CD4-positive, CD25-positive, alpha-beta regulatory T cell (primary cell): ENCODE measurements at regions not wholly inside any gene's neighbourhood (a gene's known extent, or its start where the extent isn't known, plus 50 kb on each side); places are given as distances from the start of the nearest gene placed in this dataset.

Experiments used
- ATAC-seq, 2 donors: fragments of 150-1000 bp; cut with Tn5 transposase; one replicate each; pipeline ENCODE4 v1.10.0; 2021; ENCODE audit warnings: low read depth in 2 of 2, moderate number of reproducible peaks in 2 of 2, moderate library complexity in 1 of 2
- DNase-seq, 3 donors: peaks; one replicate each; pipeline versions ENCODE4 v3.0.0 to v3.0.0-alpha.2; 2012 to 2022; ENCODE audit warnings: mixed read lengths in 1 of 3
- H3K27ac ChIP-seq: one replicate; pipeline ENCODE4 v1.7.0; 2013; ENCODE audit warnings: mild to moderate bottlenecking, low read length; ENCODE audit not compliant: insufficient read depth, poor library complexity, severe bottlenecking
- H3K27me3 ChIP-seq: one replicate; pipeline ENCODE4 v1.7.0; 2013; ENCODE audit warnings: low read length; ENCODE audit not compliant: control insufficient read depth, insufficient read depth
- H3K36me3 ChIP-seq: one replicate; pipeline ENCODE4 v1.7.0; 2013; ENCODE audit warnings: mild to moderate bottlenecking, low read length, moderate library complexity; ENCODE audit not compliant: control insufficient read depth, insufficient read depth
- H3K4me1 ChIP-seq: 2 replicates; pipeline ENCODE4 v1.7.0; 2013; ENCODE audit warnings: mild to moderate bottlenecking, low read length; ENCODE audit not compliant: insufficient read depth, control insufficient read depth, poor library complexity, severe bottlenecking
- H3K4me3 ChIP-seq: one replicate; pipeline ENCODE4 v1.7.0; 2013; ENCODE audit warnings: low read depth, mild to moderate bottlenecking, low read length, moderate library complexity
- H3K9me3 ChIP-seq, 2 experiments: 1 replicate in 1 of 2; 2 replicates in 1 of 2; pipeline ENCODE4 v1.7.0; 2013; ENCODE audit warnings: low read length in 2 of 2, mild to moderate bottlenecking in 1 of 2, moderate library complexity in 1 of 2; ENCODE audit not compliant: control insufficient read depth in 2 of 2
- H3K27ac Mint-ChIP-seq, 3 donors: one replicate each; pipeline ENCODE4 v1.8.0; 2020 to 2022; ENCODE audit warnings: mild to moderate bottlenecking in 3 of 3, mixed read lengths in 3 of 3, moderate library complexity in 2 of 3
- H3K27me3 Mint-ChIP-seq: one replicate; pipeline ENCODE4 v1.8.0; 2022; ENCODE audit warnings: mild to moderate bottlenecking, mixed read lengths
- H3K36me3 Mint-ChIP-seq: one replicate; pipeline ENCODE4 v1.8.0; 2020; ENCODE audit warnings: mixed read lengths
- H3K4me1 Mint-ChIP-seq, 4 donors: one replicate each; pipeline ENCODE4 v1.8.0; 2020 to 2022; ENCODE audit warnings: mixed read lengths in 4 of 4, mild to moderate bottlenecking in 1 of 4
- H3K4me3 Mint-ChIP-seq, 4 donors: one replicate each; pipeline ENCODE4 v1.8.0; 2020 to 2022; ENCODE audit warnings: mild to moderate bottlenecking in 4 of 4, mixed read lengths in 4 of 4, moderate library complexity in 3 of 4
- H3K9me3 Mint-ChIP-seq, 7 donors: one replicate each; pipeline ENCODE4 v1.8.0; 2020 to 2022; ENCODE audit warnings: mixed read lengths in 7 of 7, mild to moderate bottlenecking in 3 of 7, moderate library complexity in 2 of 7

DNA sequence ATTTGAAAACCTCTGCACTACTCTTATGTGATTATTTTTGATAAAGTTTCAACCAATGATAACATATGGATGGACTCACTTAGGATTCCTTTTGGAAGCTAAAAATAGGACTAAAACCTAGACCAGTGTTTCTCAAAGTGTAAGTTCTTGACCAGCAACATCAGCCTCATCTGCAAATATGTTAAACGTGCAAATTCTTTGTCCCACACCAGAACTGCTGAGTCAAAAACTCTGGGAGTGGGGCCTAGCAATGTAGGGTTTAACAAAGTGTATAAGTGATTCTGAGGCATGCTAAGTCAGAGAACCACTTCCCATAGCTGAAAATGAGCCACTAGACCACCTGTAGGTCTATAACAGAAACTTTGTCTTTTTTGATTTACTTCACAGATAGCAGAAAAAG lies 1247.2 kb upstream of the PIK3C3 start:
- Mint-ChIP-seq H3K36me3 (no peaks in the 10 kb centered on the region), H3K9me3 (peaks cover under 1 to 32% (median 8%) of the 10 kb centered on the region in 7 donors), H3K4me1 (no peaks in the 10 kb centered on the region), H3K27ac (no peak overlapping the region), H3K4me3 (no peak overlapping the region), H3K27me3 (no peaks in the 10 kb centered on the region)
- no peak overlapping the region for H3K27ac ChIP-seq
- H3K4me1 ChIP-seq, result no peaks in the 10 kb centered on the region
- peaks cover 2 to 3% of the 10 kb centered on the region in 2 experiments for H3K9me3 ChIP-seq
- H3K4me3 ChIP-seq, result no peak overlapping the region
- ATAC-seq (no peak), DNase-seq (no peak)
- no peaks in the 10 kb centered on the region for H3K36me3 ChIP-seq
- H3K27me3 ChIP-seq, result no peaks in the 10 kb centered on the region

DNA sequence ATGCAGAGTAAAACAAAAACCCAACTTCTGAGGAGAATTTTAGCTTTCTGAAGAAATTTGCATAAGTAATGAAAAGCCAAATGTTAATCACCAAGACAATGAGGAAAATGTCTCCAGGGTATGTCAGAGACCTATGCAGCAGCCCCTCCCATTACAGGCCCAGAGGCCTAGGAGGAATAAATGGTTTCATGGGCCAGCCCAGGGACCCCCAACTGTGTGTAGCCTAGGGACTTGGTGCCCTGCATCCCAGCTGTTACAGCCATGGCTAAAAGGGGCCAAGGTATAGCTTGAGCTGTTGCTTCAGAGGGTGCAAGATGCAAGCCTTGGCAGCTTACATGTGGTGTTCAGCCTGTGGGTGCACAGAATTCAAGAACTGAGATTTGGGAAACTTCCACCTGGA lies 1256.9 kb upstream of the PIK3C3 start:
- ATAC-seq (no peak), DNase-seq (no peak)
- no peak overlapping the region for H3K4me3 ChIP-seq
- H3K27me3 ChIP-seq, result no peaks in the 10 kb centered on the region
- H3K4me1 ChIP-seq, result no peaks in the 10 kb centered on the region
- Mint-ChIP-seq H3K36me3 (no peaks in the 10 kb centered on the region), H3K4me1 (no peaks in the 10 kb centered on the region), H3K9me3 (peaks cover 0 to 46% (median 8%) of the 10 kb centered on the region in 7 donors), H3K27me3 (no peaks in the 10 kb centered on the region), H3K27ac (no peak overlapping the region), H3K4me3 (no peak overlapping the region)
- peaks cover 0 to 7% of the 10 kb centered on the region in 2 experiments for H3K9me3 ChIP-seq
- H3K27ac ChIP-seq, result no peak overlapping the region
- no peaks in the 10 kb centered on the region for H3K36me3 ChIP-seq

DNA sequence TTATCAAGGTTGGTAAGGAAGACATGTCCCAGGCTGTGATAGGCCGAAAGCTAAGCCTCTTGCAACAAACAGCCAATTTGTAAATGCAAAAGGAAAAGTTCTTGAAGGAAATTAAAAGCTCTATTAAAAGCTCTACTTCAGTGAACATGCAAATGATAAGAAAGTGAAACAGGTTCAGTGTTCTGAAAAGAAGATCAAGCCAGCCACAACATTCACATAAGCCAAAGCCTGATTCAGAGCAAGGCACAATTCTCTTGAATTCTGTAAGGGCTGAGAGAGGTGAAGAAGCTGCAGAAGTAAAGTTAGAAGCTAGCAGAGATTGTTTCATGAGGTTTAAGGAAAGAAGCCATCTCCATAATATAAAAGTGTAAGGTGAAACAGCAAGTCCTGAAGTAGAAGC lies 1259.5 kb upstream of the PIK3C3 start:
- ATAC-seq (no peak), DNase-seq (no peak)
- Mint-ChIP-seq H3K36me3 (no peaks in the 10 kb centered on the region), H3K27me3 (no peaks in the 10 kb centered on the region), H3K9me3 (peaks cover 0 to 29% (median 7%) of the 10 kb centered on the region in 7 donors), H3K4me1 (no peaks in the 10 kb centered on the region), H3K27ac (no peak overlapping the region), H3K4me3 (no peak overlapping the region)
- peaks cover 3 to 7% of the 10 kb centered on the region in 2 experiments for H3K9me3 ChIP-seq
- no peak overlapping the region for H3K27ac ChIP-seq
- H3K36me3 ChIP-seq, result no peaks in the 10 kb centered on the region
- no peaks in the 10 kb centered on the region for H3K4me1 ChIP-seq
- H3K27me3 ChIP-seq, result no peaks in the 10 kb centered on the region
- no peak overlapping the region for H3K4me3 ChIP-seq

DNA sequence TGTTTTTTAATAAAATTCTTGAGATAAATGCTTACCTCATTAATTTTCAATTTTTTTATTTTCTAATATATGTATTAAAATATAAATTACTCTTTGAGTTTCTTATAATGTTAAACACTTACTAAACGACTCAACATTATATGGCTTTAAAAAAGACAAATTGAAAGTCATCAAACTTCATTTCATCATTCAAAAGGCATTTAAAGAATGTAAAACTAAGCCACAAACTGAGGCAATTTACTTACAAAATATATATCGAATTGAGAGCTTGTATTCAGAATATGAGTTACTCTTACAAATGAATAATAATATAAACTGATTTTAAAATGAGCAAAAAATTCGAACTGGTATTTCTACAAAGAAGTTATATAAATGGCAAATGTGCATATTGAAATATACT lies 1262.2 kb upstream of the PIK3C3 start:
- Histone ChIP-seq H3K27me3 (no peaks in the 10 kb centered on the region), H3K4me3 (no peak overlapping the region), H3K9me3 (peaks cover 0 to 4% of the 10 kb centered on the region in 2 experiments), H3K27ac (no peak overlapping the region), H3K36me3 (no peaks in the 10 kb centered on the region), H3K4me1 (no peaks in the 10 kb centered on the region)
- H3K36me3 Mint-ChIP-seq, result no peaks in the 10 kb centered on the region
- H3K4me1 Mint-ChIP-seq, result no peaks in the 10 kb centered on the region
- no peak overlapping the region for H3K4me3 Mint-ChIP-seq
- ATAC-seq (no peak), DNase-seq (no peak)
- no peak overlapping the region for H3K27ac Mint-ChIP-seq
- H3K9me3 Mint-ChIP-seq, result peaks cover 0 to 22% (median 4%) of the 10 kb centered on the region in 7 donors
- H3K27me3 Mint-ChIP-seq, result no peaks in the 10 kb centered on the region

DNA sequence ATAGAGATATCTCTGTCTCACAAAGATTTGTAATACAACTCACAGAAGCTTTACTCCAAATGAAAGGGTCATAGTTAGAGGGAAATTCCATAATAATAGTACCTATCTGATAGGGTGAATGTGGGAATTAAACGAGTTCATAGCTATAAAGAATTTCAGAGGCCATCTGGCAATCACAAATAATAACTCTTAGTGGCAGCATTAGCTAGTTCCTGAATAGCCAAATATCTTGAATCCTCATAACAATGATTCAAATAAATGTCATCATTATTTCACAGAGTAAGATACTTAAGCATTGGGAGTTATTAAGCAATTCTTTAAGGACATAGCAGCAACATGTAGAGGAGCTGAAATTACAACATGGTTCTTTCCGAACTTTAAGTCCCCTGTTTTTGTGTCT lies 1265.0 kb upstream of the PIK3C3 start:
- no peaks in the 10 kb centered on the region for H3K27me3 Mint-ChIP-seq
- H3K4me3 Mint-ChIP-seq, result no peak overlapping the region
- no peak for DNase-seq
- H3K4me1 ChIP-seq, result no peaks in the 10 kb centered on the region
- no peak for ATAC-seq
- H3K4me3 ChIP-seq, result no peak overlapping the region
- H3K9me3 Mint-ChIP-seq, result peaks cover 0 to 11% (median 4%) of the 10 kb centered on the region in 7 donors
- H3K9me3 ChIP-seq, result peaks cover 0 to 4% of the 10 kb centered on the region in 2 experiments
- H3K27ac Mint-ChIP-seq, result no peak overlapping the region
- no peak overlapping the region for H3K27ac ChIP-seq
- no peaks in the 10 kb centered on the region for H3K27me3 ChIP-seq
- H3K4me1 Mint-ChIP-seq, result no peaks in the 10 kb centered on the region
- no peaks in the 10 kb centered on the region for H3K36me3 ChIP-seq
- H3K36me3 Mint-ChIP-seq, result no peaks in the 10 kb centered on the region

DNA sequence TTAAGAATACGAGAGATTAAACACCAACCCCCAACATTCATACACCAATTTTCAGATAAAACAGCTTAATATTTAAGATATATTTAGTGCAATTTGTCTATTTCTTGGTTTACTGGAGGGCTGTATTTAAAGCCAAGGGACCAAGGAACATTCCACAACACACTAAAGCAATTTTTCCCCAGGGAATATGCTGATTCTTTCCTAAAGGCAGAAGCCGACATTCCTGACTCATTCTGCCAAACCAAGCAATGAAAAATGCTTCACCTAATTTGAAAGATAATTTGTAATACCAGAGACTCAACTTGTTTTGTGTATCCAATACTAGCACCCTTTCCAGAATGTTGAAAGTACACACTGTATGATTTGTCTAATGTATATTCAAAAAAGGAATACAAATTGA lies 1267.6 kb upstream of the PIK3C3 start:
- H3K4me1 Mint-ChIP-seq, result no peaks in the 10 kb centered on the region
- H3K36me3 Mint-ChIP-seq, result no peaks in the 10 kb centered on the region
- H3K27me3 Mint-ChIP-seq, result no peaks in the 10 kb centered on the region
- Histone ChIP-seq H3K4me1 (no peaks in the 10 kb centered on the region), H3K36me3 (no peaks in the 10 kb centered on the region), H3K9me3 (peaks cover 0 to 4% of the 10 kb centered on the region in 2 experiments), H3K27me3 (no peaks in the 10 kb centered on the region), H3K4me3 (no peak overlapping the region), H3K27ac (no peak overlapping the region)
- H3K9me3 Mint-ChIP-seq, result peaks cover 0 to 11% (median 5%) of the 10 kb centered on the region in 7 donors
- no peak overlapping the region for H3K27ac Mint-ChIP-seq
- no peak overlapping the region for H3K4me3 Mint-ChIP-seq
- DNase-seq (no peak), ATAC-seq (no peak)

DNA sequence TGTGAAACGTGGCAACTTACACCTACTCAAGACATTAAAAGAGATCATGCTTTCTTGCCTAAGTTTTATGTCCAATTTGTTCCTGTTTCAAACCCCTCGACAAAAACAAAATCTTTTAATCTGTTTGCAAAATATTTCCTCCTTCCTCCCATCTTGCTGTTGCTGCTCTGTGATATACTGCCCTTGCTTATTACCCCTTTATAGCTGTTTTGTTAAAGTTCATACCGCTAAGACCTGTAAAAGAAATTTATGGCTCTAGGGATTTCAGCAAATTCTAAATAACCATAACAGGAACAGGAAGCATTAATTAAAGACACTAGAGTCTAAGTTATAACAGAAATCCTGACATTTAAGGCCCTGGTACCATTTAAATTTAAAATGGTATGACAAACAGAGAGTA lies 1268.2 kb upstream of the PIK3C3 start:
- no peak for DNase-seq
- no peaks in the 10 kb centered on the region for H3K4me1 ChIP-seq
- H3K27me3 ChIP-seq, result no peaks in the 10 kb centered on the region
- Mint-ChIP-seq H3K27ac (no peak overlapping the region), H3K27me3 (no peaks in the 10 kb centered on the region), H3K4me3 (no peak overlapping the region), H3K9me3 (peaks cover 0 to 11% (median 5%) of the 10 kb centered on the region in 7 donors), H3K36me3 (no peaks in the 10 kb centered on the region), H3K4me1 (no peaks in the 10 kb centered on the region)
- H3K27ac ChIP-seq, result no peak overlapping the region
- no peak overlapping the region for H3K4me3 ChIP-seq
- ATAC-seq, result no peak
- peaks cover 0 to 4% of the 10 kb centered on the region in 2 experiments for H3K9me3 ChIP-seq
- H3K36me3 ChIP-seq, result no peaks in the 10 kb centered on the region

DNA sequence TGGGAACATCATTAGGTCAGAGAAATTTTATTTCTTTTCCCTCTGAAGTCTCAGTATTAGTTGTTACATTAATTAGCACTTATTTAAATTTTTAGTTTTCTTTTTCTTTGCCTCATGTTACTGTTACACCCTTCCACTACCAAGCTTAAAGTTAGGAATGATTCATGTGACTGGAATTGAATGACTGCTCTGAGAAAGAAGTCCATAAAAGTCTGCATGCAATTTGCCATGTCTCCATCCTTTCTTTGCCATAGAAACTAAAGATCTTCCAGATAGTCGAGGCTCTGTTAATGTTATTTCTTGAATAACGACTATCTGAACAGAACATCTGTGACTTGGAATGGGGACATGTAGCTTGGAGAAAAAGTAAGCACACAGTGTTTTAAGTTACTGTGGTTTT lies 1269.8 kb upstream of the PIK3C3 start:
- Mint-ChIP-seq H3K27me3 (no peaks in the 10 kb centered on the region), H3K4me3 (no peak overlapping the region), H3K36me3 (no peaks in the 10 kb centered on the region), H3K9me3 (peaks cover 0 to 11% (median 9%) of the 10 kb centered on the region in 7 donors), H3K4me1 (no peaks in the 10 kb centered on the region), H3K27ac (no peak overlapping the region)
- Histone ChIP-seq H3K36me3 (no peaks in the 10 kb centered on the region), H3K27me3 (no peaks in the 10 kb centered on the region), H3K27ac (no peak overlapping the region), H3K4me1 (no peaks in the 10 kb centered on the region), H3K4me3 (no peak overlapping the region), H3K9me3 (no peaks in the 10 kb centered on the region)
- ATAC-seq, result no peak
- no peak for DNase-seq
